GM19467 (cell line): ENCODE measurements at regions not wholly inside any gene's neighbourhood (a gene's known extent, or its start where the extent isn't known, plus 50 kb on each side); places are given as distances from the start of the nearest gene placed in this dataset.

ENCODE experiments used
- ATAC-seq: cut with Tn5 transposase; IDR thresholded peaks from one replicate; pipeline ENCODE4 v1.9.1; 2021; ENCODE audit warnings: mild to moderate bottlenecking, moderate library complexity; ENCODE audit not compliant: unreplicated experiment

DNA sequence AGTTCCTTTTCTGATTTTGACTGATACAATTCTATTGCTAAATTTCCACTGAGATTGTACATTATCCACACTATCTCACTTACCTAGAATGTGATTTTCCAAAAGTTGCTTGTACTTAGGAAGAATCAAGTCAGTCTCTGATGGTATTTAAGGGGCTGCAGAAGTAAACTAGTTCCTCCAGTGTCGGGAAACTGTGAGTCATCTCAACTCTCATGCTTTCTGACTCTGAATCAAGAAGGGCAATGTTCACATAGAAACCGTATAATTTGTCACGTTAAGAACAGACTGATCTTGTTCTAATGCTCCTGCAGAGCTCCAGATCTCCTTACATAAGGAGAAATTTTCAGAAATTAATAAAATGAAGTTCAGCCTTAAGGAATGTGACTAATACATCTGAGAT is 369.3 kb downstream of the KLF5 start:
- ATAC-seq, result no peak

DNA sequence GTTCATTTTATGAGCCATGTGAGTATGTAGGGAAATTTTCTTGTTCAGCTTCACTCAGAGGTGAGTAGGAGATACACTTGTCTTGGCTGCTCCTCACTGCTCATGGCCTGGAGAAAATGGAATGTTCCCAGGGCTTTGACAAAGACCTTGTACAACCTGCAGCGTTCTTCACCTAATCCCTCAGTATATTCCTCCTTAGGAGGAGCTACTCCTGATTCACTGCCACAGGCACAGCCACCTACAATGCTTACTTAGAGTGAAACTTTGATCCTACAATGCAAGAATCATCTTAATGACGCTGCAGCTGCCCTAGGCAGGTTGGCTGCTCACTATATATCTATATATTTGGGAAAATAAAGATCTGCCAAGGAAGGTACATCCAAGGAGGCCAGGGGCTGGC is 364.2 kb downstream of the KLF5 start:
- ATAC-seq, result no peak

DNA sequence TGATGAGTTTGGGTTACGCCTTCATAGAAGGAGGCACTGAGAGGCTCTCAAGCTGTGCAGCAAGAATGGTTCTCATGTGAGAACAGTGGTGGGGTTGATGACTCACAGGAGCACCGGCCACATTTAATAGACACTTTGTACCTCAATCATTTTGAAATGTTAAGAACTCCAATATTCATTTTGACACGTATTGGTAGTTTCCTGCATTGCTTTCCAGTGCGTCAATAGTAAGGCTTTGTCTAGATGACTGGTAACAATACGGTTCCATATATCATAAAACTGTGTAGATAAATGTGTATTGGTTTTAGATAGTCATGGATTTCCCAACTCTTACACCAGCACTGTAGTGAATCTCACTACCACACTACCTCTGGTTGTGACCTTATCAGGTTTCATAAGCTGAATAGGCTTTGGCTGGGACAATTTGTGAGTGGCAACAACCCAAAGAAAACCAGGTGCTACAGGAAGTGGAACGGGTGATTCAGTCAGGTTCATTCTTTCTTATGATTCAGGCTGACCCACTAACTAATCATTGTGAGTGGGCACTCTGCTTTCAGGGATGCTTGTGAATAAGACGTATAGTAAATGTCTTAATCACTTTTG is 362.6 kb downstream of the KLF5 start:
- ATAC-seq, result no peak

DNA sequence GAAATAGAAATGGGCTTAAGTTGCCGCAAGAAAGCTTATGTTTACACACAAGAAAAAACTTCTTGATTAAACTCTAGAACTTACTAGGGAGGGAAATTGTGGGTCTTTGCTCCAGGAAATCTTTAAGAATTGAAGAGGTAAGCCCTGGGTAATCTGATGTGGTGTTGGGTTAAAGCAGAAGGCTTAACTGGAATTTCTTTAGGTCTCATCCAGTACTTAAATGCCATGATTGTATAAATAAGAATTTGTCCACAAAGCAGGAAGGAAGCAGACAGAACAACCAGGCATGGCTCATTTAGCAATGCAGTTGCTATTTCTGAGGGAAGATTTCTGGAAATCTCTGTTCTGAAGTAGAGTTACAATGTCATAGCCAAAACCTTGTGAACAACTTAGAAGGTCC is 360.4 kb downstream of the KLF5 start:
- ATAC-seq, result no peak

DNA sequence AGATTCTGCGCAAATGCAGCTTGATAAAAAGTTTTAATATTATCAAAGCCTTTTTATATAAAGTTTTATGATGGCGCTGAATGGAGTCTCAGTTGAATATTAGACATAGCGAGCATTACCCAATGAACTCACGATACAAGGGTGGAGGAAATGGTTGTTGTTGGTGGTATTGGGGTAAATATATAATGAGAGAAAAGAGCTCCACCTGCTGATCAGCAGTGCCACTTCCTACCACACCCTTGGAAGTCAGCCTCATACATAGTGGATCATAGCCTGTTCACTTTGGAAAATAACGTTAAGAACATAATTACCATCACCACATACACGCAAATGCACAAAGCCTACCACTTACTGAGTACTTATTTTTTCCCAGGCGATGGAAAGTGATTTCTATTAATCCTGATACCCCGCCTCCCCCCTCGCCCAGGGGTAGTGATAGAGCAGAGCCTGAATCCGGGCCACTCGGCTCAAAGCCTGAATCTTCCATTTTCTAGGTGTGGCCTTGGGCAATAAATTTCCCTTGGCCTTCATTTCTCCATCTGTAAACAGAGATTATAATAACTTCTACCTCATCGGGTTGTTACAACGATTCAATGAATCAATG is 358.3 kb downstream of the KLF5 start:
- ATAC-seq, result no peak

DNA sequence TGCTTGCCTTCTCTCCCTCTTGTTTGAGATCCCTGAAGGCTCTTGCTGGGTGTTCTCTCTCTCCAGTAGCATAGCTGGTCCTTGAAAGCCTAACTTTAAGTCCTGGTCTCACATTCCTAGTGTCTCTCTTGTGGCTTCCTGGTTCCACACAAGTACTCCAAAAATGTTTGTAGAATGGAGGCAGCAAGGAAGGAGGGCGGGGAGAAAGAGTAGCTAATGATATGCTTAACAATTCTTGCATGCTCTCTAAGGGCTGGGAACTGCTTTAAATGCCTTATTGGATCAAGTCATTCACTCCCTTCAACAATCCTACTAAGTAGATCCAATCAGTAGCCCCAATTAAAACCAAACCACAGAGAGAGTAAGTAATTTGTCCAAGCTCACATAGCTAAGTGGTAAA is 357.3 kb downstream of the KLF5 start:
- ATAC-seq, result no peak

- no peak for ATAC-seq
Observed at GRCh38 chr13:73413656-73414055, 354.9 kb downstream of the KLF5 start.

GRCh38 chr13:73412933-73413332 is 354.1 kb downstream of the KLF5 start:
- no peak for ATAC-seq

DNA sequence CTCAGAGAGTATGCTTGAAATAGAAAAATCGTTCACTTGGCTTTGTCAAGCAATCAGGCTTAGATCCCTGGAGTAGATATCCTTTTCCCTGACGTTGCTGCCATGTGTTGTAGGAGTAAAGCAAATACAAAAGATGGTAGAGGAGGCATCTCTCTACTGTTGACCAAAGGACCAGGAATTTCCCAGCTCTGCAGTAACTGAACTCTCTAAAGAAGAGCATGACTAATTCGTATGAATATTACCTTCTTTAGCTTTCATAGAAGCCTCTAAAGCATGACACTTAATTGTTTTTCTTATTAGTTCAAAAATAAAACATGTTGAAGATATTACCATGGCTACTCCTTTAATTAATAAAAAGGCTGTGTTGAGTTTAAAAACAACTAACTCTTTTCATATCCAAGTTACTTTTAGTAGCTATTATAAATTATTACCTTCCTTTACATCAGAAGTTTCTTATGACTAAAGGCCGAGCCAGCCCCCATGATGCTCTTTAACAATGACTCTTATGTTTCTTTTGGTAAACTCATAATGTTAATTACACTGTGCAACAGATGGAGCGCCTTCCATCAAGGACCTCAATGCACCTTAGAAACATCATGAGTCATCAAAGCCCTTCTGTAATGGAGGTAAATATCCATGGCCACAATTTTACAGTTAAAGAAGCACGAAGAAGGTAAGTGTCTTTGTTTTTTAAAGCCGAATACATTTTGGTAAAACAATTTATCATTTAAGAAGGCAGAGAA is 352.4 kb downstream of the KLF5 start:
- no peak for ATAC-seq

- no peak for ATAC-seq
Observed at GRCh38 chr13:73406454-73406853, 347.6 kb downstream of the KLF5 start.

- ATAC-seq, result no peak
Observed at GRCh38 chr13:73404581-73404980, 345.8 kb downstream of the KLF5 start.

GRCh38 chr13:73403355-73404120 is 344.7 kb downstream of the KLF5 start:
- ATAC-seq, result no peak

- no peak for ATAC-seq
Observed at GRCh38 chr13:73401769-73402168, 343.0 kb downstream of the KLF5 start.

- ATAC-seq, result no peak
Observed at GRCh38 chr13:73399347-73400216, 340.8 kb downstream of the KLF5 start.

- ATAC-seq, result no peak
Observed at GRCh38 chr13:73397496-73398305, 338.9 kb downstream of the KLF5 start.

DNA sequence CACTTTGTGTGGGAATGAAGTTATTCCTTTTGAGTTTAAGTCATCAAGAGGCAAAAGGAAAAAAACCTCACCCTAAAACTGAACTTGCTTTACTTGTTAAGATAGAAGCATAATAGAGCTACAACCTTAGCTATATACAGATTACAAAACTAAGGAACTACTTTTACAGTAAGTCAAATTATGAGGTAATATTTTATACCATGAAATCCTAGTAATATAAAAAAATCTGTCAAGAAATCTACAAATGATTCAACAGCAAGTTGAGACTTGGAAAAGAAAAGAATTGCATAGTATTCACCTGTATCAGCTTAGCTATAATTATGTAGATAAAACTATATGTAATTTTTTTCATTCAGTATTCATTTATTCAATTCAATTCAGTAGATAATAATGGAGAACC is 335.3 kb downstream of the KLF5 start:
- no peak for ATAC-seq

- ATAC-seq, result no peak
Observed at GRCh38 chr13:73390100-73390499, 331.3 kb downstream of the KLF5 start.

GRCh38 chr13:73388586-73388985 is 329.8 kb downstream of the KLF5 start:
- no peak for ATAC-seq

DNA sequence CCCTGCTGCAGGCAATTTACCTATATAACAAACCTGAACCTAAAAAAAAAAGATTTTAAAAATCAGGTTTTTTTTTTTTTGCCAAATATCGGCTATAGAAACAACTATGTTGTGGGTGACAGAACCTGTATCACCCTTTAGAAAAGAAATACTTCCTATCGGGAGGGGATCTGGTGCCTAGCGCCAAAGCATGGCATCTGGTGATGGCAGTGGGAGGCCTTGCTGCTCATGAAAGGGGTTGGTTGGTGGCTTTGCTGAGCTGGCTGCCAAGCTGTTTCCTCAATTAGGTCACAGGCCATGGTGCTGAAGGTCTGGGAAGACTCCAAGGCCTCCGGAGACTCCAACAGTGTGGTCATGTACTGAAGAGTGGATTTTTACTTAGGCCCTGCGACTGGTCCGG is 328.5 kb downstream of the KLF5 start:
- ATAC-seq, result no peak

DNA sequence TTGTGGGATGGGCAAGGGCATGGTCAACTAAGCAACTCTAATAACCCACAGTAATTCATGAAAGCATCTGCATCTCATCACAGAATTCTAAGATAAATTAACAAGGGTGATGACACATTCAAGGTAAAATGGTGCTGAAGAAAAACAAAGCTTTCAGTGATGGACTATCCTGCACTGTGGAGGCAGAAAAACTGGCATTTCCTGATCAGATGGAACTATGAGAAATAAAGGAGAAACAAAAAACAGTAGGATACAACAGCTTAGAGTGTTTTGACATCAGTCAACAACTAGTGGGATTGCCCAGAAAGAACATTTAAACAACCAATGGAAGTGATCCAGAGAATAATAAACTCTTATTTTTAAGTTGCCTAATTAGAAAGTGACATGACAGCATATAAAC is 327.0 kb downstream of the KLF5 start:
- ATAC-seq, result no peak
